SK-N-SH (cell line): ENCODE measurements at regions not wholly inside any gene's neighbourhood (a gene's known extent, or its start where the extent isn't known, plus 50 kb on each side); places are given as distances from the start of the nearest gene placed in this dataset.

ENCODE experiments used
- CHD2 ChIP-seq: fragments of 150-350 bp; IDR thresholded peaks from 2 replicates; pipeline ENCODE4 v1.6.1; 2018; ENCODE audit warnings: low read length; ENCODE audit not compliant: partially characterized antibody
- EP300 ChIP-seq, 2 experiments: IDR thresholded peaks; 2 replicates each; pipeline versions ENCODE4 v1.4.0 to v1.6.1; 2012; ENCODE audit warnings: borderline replicate concordance in 1 of 2, low read depth in 1 of 2, low read length in 1 of 2
- POLR2AphosphoS5 ChIP-seq: IDR thresholded peaks from 2 replicates; pipeline ENCODE4 v1.6.1; 2012; ENCODE audit warnings: low read depth, low read length
- RCOR1 ChIP-seq: fragments of 150-350 bp; IDR thresholded peaks from 2 replicates; pipeline ENCODE4 v1.6.1; 2017; ENCODE audit warnings: antibody characterized with exemption, low read length

- TF ChIP-seq RCOR1 = no peak
- no peak for TF ChIP-seq EP300 (IDR thresholded peaks at IDR 0.05; ENCODE audit: borderline replicate concordance in 1 of 2, low read depth in 1 of 2, low read length in 1 of 2)
- no peak for TF ChIP-seq CHD2
- no peak for TF ChIP-seq POLR2AphosphoS5
These were observed 928.9 kb downstream of the TFAP2A start for GRCh38 chr6:9485992-9486391.
